VCaP (cell line): ENCODE measurements at regions not wholly inside any gene's neighbourhood (a gene's known extent, or its start where the extent isn't known, plus 50 kb on each side); places are given as distances from the start of the nearest gene placed in this dataset.

Experiments used
- H3K27ac ChIP-seq: fragments of 450-650 bp; 2 replicates; pipeline ENCODE4 v1.5.1; 2017
- TF ChIP-seq, protein P1 (sequence below): fragments of 450-650 bp; conservative IDR thresholded peaks from 2 replicates; pipeline ENCODE4 v1.5.1; 2017; ENCODE audit warnings: mild to moderate bottlenecking, moderate library complexity

GRCh38 chr6:121994919-121995318 lies 404.5 kb upstream of the HSF2 start:
- no peak overlapping the region for H3K27ac ChIP-seq
- TF ChIP-seq, protein P1, sequence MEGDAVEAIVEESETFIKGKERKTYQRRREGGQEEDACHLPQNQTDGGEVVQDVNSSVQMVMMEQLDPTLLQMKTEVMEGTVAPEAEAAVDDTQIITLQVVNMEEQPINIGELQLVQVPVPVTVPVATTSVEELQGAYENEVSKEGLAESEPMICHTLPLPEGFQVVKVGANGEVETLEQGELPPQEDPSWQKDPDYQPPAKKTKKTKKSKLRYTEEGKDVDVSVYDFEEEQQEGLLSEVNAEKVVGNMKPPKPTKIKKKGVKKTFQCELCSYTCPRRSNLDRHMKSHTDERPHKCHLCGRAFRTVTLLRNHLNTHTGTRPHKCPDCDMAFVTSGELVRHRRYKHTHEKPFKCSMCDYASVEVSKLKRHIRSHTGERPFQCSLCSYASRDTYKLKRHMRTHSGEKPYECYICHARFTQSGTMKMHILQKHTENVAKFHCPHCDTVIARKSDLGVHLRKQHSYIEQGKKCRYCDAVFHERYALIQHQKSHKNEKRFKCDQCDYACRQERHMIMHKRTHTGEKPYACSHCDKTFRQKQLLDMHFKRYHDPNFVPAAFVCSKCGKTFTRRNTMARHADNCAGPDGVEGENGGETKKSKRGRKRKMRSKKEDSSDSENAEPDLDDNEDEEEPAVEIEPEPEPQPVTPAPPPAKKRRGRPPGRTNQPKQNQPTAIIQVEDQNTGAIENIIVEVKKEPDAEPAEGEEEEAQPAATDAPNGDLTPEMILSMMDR: no peak

DNA sequence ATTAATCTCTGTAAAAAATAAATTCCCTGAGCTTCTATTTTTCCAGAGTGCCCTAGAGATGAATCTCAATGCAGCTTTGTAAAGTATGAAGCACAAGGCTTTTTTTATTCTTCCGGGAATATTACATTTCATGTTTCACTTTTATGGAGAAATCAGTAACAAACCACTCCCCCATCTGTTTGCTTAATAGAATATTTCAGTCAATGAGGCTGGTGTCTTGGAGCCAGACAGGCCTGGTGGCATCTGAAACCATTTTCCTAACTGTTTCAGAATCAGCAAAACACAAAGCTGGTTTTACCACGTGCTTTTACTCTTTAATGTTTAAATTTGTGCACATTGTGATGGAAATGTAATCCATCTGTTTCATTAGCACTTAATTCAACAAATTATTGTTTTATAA lies 400.8 kb upstream of the HSF2 start:
- H3K27ac ChIP-seq: no peak overlapping the region
- TF ChIP-seq, protein P1: no peak

- TF ChIP-seq, protein P1: no peak
- H3K27ac ChIP-seq: no peak overlapping the region
These were observed 399.9 kb upstream of the HSF2 start for GRCh38 chr6:121999456-122000065.

DNA sequence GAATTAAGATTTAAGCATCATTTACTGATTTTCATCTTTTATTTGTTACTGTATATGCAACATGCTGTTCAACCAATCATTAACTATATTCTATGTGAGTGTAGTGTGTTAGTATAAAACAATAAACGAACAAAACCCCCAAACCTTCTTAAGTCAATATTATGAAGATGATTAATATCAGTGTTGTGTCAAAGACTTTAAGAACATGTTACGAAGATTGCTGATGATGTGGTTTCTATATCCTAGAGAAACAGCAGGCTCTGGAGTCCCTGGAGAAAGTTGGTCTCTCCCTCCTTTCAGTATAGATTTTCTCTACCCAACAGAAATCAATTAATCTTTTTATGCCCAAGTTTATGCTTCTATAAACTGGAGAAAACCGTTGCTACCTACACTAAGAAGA lies 393.8 kb upstream of the HSF2 start:
- TF ChIP-seq, protein P1: no peak
- no peak overlapping the region for H3K27ac ChIP-seq

DNA sequence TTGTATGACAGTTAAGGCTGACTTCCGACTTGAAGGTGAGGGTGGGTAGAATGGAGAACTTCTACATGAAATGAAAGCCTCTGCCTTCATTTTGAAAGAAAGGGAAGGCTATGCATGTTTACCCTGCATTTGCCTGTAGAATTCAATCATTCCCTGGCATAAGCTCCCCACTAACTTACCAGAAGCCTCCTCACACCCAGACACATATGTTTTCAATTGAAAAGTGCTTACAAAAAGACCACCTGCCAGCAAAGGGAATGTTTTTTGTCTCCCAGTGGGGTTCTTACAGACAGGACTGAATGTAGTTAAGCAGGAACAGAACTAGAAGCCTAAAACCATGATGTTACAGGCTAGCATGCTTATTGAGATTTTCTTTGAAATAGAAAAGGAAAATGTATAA lies 392.1 kb upstream of the HSF2 start:
- H3K27ac ChIP-seq: no peak overlapping the region
- TF ChIP-seq, protein P1: no peak

DNA sequence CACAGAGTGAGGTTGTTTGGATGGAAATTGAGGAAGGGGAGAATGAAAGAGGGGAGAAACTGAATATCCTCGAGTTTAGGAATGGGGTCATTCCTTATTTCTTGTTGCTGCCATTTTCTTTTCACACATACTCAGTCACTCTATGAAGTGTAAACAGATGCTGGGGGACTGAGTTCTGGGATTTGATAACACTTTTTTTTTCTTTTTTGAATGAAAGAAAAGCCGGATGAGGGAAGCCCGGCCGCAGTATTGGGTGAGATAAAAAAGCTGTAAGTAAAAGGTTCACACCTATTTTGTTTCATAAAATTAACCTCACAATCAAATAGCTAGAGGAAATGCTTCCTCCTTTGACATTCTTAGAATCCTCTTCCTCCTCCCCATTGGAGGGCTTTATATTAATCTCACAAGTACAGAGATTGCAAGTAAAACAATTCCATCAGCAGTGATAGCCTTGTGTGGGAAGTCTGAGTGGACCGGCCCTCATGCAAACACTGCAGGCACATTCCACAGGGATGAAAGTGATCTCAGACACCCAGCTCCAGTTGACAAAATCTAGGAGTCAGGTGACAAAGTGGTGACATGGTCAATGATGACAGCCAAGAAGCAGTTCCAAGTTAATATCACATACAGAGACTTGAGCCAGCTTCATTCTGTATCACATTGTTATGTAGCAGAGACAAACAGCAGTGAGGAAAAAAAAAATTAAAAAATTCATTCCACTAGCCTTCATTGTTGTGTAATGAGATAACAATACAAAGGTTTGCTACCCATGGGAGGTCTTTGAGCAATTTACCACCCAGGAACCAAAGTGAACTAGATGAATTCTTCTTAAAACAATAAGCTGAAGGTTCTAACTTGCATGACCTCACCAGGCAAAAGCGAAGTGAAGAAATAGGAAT lies 391.1 kb upstream of the HSF2 start:
- TF ChIP-seq, protein P1: no peak
- no peak overlapping the region for H3K27ac ChIP-seq

- no peak overlapping the region for H3K27ac ChIP-seq
- TF ChIP-seq, protein P1: no peak
These were observed 390.5 kb upstream of the HSF2 start for GRCh38 chr6:122009000-122009350.
